Stomach (tissue), 8 donors: ENCODE measurements at regions not wholly inside any gene's neighbourhood (a gene's known extent, or its start where the extent isn't known, plus 50 kb on each side); places are given as distances from the start of the nearest gene placed in this dataset.

Experiments
- DNase-seq, 2 donors: peaks; one replicate each; pipeline versions ENCODE4 v3.0.0 to v3.0.0-alpha.2; 2013 to 2019
- H3K27ac ChIP-seq, 5 donors: fragments of 200-600 bp in 4 of 5; sonication (generic) in 4 of 5; one replicate each; pipeline ENCODE4 v1.5.1; 2013 to 2019; ENCODE audit warnings: mild to moderate bottlenecking in 1 of 5, moderate library complexity in 1 of 5
- H3K27me3 ChIP-seq, 3 donors: fragments of 200-600 bp; sonication (generic); one replicate each; pipeline ENCODE4 v1.5.1; 2017 to 2019; ENCODE audit warnings: mixed run types in 1 of 3
- H3K36me3 ChIP-seq, 4 donors: fragments of 200-600 bp; sonication (generic); 1 replicate in 3 of 4; 2 replicates in 1 of 4; pipeline ENCODE4 v1.5.1; 2016 to 2019
- H3K4me1 ChIP-seq, 4 donors: fragments of 200-600 bp; sonication (generic); one replicate each; pipeline ENCODE4 v1.5.1; 2016 to 2019
- H3K4me3 ChIP-seq, 4 donors: fragments of 200-600 bp; sonication (generic) in 3 of 4; one replicate each; pipeline ENCODE4 v1.5.1; 2016 to 2019; ENCODE audit warnings: mild to moderate bottlenecking in 1 of 4
- H3K9me3 ChIP-seq, 4 donors: fragments of 200-600 bp; sonication (generic); one replicate each; pipeline ENCODE4 v1.5.1; 2016 to 2019
- EP300 ChIP-seq: sonication (generic); formaldehyde crosslinking; IDR thresholded peaks from one replicate; pipeline ENCODE4 v1.6.1; 2017; ENCODE audit warnings: antibody characterized with exemption
- POLR2A ChIP-seq, 4 donors: fragments of 450-650 bp; IDR thresholded peaks; one replicate each; pipeline ENCODE4 v1.6.1; 2016; ENCODE audit warnings: antibody characterized with exemption in 4 of 4, control low read depth in 2 of 4, mild to moderate bottlenecking in 1 of 4, moderate library complexity in 1 of 4
- POLR2AphosphoS5 ChIP-seq, 3 donors: sonication (generic); formaldehyde crosslinking; IDR thresholded peaks; one replicate each; pipeline ENCODE4 v1.6.1; 2016; ENCODE audit warnings: antibody characterized with exemption in 3 of 3
- WGBS, 5 donors: extraction: QIAGEN DNeasy Blood & Tissue Kit in 3 of 5; methylation state at CpG; one replicate each; pipeline versions ENCODE4 v1.1.5 to v1.1.7; 2013 to 2018; 5-methylcytosine and 5-hydroxymethylcytosine counted together
- intact Hi-C: fragments of 100-400 bp; cut with DNase I; formaldehyde crosslinking; loops from one replicate; pipeline ENCODE4 v1.15.1; 2023; ENCODE audit warnings: low total_unique reads
- TF ChIP-seq, protein P1 (sequence below), 7 experiments: fragments of 450-650 bp in 4 of 7; fragments of 200-600 bp in 3 of 7; sonication (generic) in 3 of 7; IDR thresholded peaks; one replicate each; pipeline ENCODE4 v1.5.1; 2016 to 2019; ENCODE audit warnings: antibody characterized with exemption in 7 of 7, control low read depth in 2 of 7, mild to moderate bottlenecking in 1 of 7
- donor health status: healthy with polysubstance abuse.
- donor health status: Bipolar disorder and iron deficiency.
- donor health status: healthy.

DNA sequence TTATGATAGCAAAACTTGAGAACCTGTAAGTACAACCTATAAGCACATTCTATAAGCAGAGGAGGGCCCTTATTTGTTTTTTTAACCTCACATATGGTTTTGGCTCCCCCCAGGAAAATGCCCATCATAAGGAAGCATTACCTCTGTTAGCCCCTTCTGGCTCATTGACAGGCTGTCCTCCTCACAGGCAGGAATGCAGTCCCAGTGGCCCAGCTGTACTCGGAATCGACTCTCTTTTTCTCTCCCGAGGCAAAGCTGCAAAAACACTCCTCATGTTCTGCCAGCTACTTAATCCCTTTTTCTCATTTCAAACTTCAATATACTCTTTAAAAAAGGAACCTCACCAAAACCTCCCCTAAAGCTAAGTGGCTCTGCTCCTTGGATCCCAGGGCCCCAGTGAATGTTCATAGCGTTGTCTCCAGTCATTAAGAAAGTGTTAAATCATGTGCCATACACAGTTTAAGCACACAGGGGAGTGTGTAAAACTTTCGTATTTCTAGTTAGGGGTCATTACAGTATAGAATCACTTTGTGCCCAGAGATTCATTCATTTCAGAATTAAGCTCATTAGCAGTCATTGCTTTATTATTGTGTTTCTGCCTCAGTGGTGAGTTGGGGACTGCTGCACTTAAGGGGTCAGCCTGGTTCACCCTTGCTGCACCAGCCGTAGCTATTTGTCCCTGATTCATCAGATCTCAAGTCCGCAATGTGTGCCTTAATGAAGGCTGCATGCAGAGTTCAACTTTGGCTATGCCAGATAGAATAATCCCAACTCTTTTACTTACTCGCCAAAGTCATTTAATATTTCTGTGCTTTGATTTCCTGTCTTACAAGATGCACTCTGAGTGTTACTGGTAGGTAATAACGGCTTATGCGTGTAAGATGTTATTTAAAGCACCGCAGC, 57.6 kb downstream of the JRKL start:
- Histone ChIP-seq H3K27ac (no peak overlapping the region), H3K4me1 (peaks cover 0 to 9% (median 0%) of the 10 kb centered on the region in 4 donors), H3K27me3 (peaks cover 0 to 12% (median 0%) of the 10 kb centered on the region in 3 donors), H3K36me3 (no peaks in the 10 kb centered on the region), H3K9me3 (no peaks in the 10 kb centered on the region), H3K4me3 (no peak overlapping the region)
- intact Hi-C loops: no loop called here
- DNase-seq: no peak
- no peak for TF ChIP-seq POLR2A (IDR thresholded peaks at IDR 0.05)
- TF ChIP-seq POLR2AphosphoS5 (IDR thresholded peaks at IDR 0.05): no peak
- WGBS, 5 donors: 67 to 82% (median 73%) methylated on average over 11 of the region's 11 CpGs

- Histone ChIP-seq H3K36me3 (no peaks in the 10 kb centered on the region), H3K27ac (no peak overlapping the region), H3K4me1 (peaks cover 0 to 9% (median 0%) of the 10 kb centered on the region in 4 donors), H3K4me3 (no peak overlapping the region), H3K9me3 (no peaks in the 10 kb centered on the region), H3K27me3 (peaks cover 0 to 12% (median 0%) of the 10 kb centered on the region in 3 donors)
- peak in 1 of 2 donors; percentile 17 for DNase-seq
- TF ChIP-seq POLR2AphosphoS5 (IDR thresholded peaks at IDR 0.05) (no peak), EP300 (no peak), POLR2A (IDR thresholded peaks at IDR 0.05) (no peak)
- TF ChIP-seq, protein P1, sequence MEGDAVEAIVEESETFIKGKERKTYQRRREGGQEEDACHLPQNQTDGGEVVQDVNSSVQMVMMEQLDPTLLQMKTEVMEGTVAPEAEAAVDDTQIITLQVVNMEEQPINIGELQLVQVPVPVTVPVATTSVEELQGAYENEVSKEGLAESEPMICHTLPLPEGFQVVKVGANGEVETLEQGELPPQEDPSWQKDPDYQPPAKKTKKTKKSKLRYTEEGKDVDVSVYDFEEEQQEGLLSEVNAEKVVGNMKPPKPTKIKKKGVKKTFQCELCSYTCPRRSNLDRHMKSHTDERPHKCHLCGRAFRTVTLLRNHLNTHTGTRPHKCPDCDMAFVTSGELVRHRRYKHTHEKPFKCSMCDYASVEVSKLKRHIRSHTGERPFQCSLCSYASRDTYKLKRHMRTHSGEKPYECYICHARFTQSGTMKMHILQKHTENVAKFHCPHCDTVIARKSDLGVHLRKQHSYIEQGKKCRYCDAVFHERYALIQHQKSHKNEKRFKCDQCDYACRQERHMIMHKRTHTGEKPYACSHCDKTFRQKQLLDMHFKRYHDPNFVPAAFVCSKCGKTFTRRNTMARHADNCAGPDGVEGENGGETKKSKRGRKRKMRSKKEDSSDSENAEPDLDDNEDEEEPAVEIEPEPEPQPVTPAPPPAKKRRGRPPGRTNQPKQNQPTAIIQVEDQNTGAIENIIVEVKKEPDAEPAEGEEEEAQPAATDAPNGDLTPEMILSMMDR (IDR thresholded peaks at IDR 0.05): no peak
- whole genome bisulfite sequencing, 5 donors: 56 to 66% (median 60%) methylated on average over 3 of the region's 3 CpGs
- intact Hi-C loops: no loop called here
Observed at GRCh38 chr11:96448225-96448624, 58.4 kb downstream of the JRKL start.

DNA sequence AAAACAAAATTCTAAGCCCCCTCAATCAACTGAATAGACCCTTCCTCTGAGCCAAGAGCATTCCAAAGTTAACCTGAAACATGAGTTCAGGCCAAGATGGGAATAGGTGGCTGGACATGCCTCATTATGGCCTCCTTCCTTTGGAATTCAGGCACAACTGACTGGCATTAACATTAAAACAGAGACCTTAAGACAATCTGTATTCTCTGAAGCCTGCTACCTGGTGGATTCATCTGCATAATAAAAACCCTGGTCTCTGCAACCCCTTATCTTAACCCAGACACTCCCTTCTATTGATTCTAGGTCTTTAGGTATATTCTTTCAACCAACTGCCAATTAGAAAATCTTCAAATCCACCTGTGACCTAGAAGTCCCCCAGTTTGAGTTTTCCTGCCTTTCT, 66.3 kb downstream of the JRKL start:
- no peak for DNase-seq
- no peak for TF ChIP-seq POLR2AphosphoS5 (IDR thresholded peaks at IDR 0.05)
- no peak for TF ChIP-seq EP300
- TF ChIP-seq, protein P1 (IDR thresholded peaks at IDR 0.05): no peak
- TF ChIP-seq POLR2A (IDR thresholded peaks at IDR 0.05): no peak
- H3K4me3 ChIP-seq: no peak overlapping the region
- peaks cover 0 to 9% (median 0%) of the 10 kb centered on the region in 3 donors for H3K27me3 ChIP-seq
- no peak overlapping the region for H3K27ac ChIP-seq
- intact Hi-C loops: no loop called here
- H3K36me3 ChIP-seq: no peaks in the 10 kb centered on the region
- no peaks in the 10 kb centered on the region for H3K4me1 ChIP-seq
- no peaks in the 10 kb centered on the region for H3K9me3 ChIP-seq

- 37 to 67% (median 54%) methylated on average over 3 of the region's 3 CpGs for WGBS, 5 donors
- intact Hi-C loops: no loop called here
Observed at GRCh38 chr11:96459751-96460150, 69.9 kb downstream of the JRKL start.

GRCh38 chr11:96461871-96462270, 72.1 kb downstream of the JRKL start:
- peaks cover 0 to 9% (median 0%) of the 10 kb centered on the region in 3 donors for H3K27me3 ChIP-seq
- no peak for TF ChIP-seq POLR2AphosphoS5 (IDR thresholded peaks at IDR 0.05)
- TF ChIP-seq, protein P1 (IDR thresholded peaks at IDR 0.05): no peak
- no peak for TF ChIP-seq POLR2A (IDR thresholded peaks at IDR 0.05)
- TF ChIP-seq EP300: no peak
- DNase-seq: no peak
- H3K4me3 ChIP-seq: no peak overlapping the region
- H3K9me3 ChIP-seq: no peaks in the 10 kb centered on the region
- 30 to 50% (median 39%) methylated on average over 2 of the region's 2 CpGs for WGBS, 5 donors
- H3K36me3 ChIP-seq: no peaks in the 10 kb centered on the region
- intact Hi-C loops: no loop called here
- peaks cover 0 to 11% (median 5%) of the 10 kb centered on the region in 4 donors for H3K4me1 ChIP-seq
- no peak overlapping the region for H3K27ac ChIP-seq

More at GRCh38 chr11:96459751-96460150, 69.9 kb downstream of the JRKL start:
- no peak overlapping the region for H3K27ac ChIP-seq
- peaks cover 0 to 9% (median 0%) of the 10 kb centered on the region in 3 donors for H3K27me3 ChIP-seq
- no peaks in the 10 kb centered on the region for H3K9me3 ChIP-seq
- DNase-seq: no peak
- no peak for TF ChIP-seq POLR2A (IDR thresholded peaks at IDR 0.05)
- H3K36me3 ChIP-seq: no peaks in the 10 kb centered on the region
- no peak overlapping the region for H3K4me3 ChIP-seq
- peaks cover 0 to 10% (median 5%) of the 10 kb centered on the region in 4 donors for H3K4me1 ChIP-seq
